Vagina (tissue), 2 donors: ENCODE measurements at regions not wholly inside any gene's neighbourhood (a gene's known extent, or its start where the extent isn't known, plus 50 kb on each side); places are given as distances from the start of the nearest gene placed in this dataset.

Experiments used
- CTCF ChIP-seq, 3 experiments: fragments of 450-650 bp in 2 of 3; fragments of 200-600 bp in 1 of 3; sonication (generic) in 1 of 3; IDR thresholded peaks; one replicate each; pipeline ENCODE4 v1.5.1; 2017 to 2019; ENCODE audit warnings: antibody characterized with exemption in 3 of 3, mild to moderate bottlenecking in 2 of 3, moderate library complexity in 2 of 3
- POLR2A ChIP-seq, 2 donors: fragments of 450-650 bp; IDR thresholded peaks; one replicate each; pipeline ENCODE4 v1.6.1; 2017; ENCODE audit warnings: antibody characterized with exemption in 2 of 2, mild to moderate bottlenecking in 2 of 2, moderate library complexity in 2 of 2
- POLR2AphosphoS5 ChIP-seq, 2 donors: sonication (generic); formaldehyde crosslinking; IDR thresholded peaks; one replicate each; pipeline ENCODE4 v1.9.0; 2017; ENCODE audit warnings: antibody characterized with exemption in 2 of 2, mild to moderate bottlenecking in 2 of 2, low read depth in 1 of 2; ENCODE audit not compliant: insufficient read depth in 1 of 2

GRCh38 chr10:131675104-131675503, 225.7 kb upstream of the PPP2R2D start:
- TF ChIP-seq CTCF (IDR thresholded peaks at IDR 0.05) (no peak), POLR2A (IDR thresholded peaks at IDR 0.05) (no peak), POLR2AphosphoS5 (IDR thresholded peaks at IDR 0.05; ENCODE audit: insufficient read depth in 1 of 2, low read depth in 1 of 2) (no peak)
